K562 (cell line): ENCODE measurements at regions not wholly inside any gene's neighbourhood (a gene's known extent, or its start where the extent isn't known, plus 50 kb on each side); places are given as distances from the start of the nearest gene placed in this dataset.

ENCODE experiments used
- ATAC-seq: fragments of 200-7000 bp; cut with Tn5 transposase; 3 replicates; pipeline ENCODE4 v1.9.1; 2020; ENCODE audit warnings: moderate library complexity
- BruUV-seq: library from RNA; stranded (reverse); fragments of 400-500 nt; replicated peaks from 2 replicates; lab custom pipeline; 2021; lab: Mats Ljungman, UMichigan
- CTCF ChIA-PET: fragments of 300-600 bp; formaldehyde crosslinking; extraction: SDS; loops from one replicate; lab custom pipeline; 2021; ENCODE audit warnings: low intra/inter-chr PET ratio; lab: Yijun Ruan, JAX
- POLR2A ChIA-PET: fragments of 300-600, 350-650 bp; sonication (Branson Sonifier 250); formaldehyde crosslinking; extraction: SDS; loops from one replicate; lab custom pipeline; 2021; ENCODE audit warnings: antibody characterized with exemption, inconsistent platforms; lab: Yijun Ruan, JAX
- DNase-seq, 4 experiments: peaks; one replicate each; pipeline versions ENCODE4 v3.0.0 to v3.0.0-alpha.2; 2011 to 2018; ENCODE audit warnings: low spot score in 3 of 4, mixed read lengths in 3 of 4; ENCODE audit errors: extremely low read depth in 1 of 4
- FAIRE-seq: peaks from 2 replicates; lab custom pipeline; 2011; peaks lifted over from hg19 to GRCh38; lab: Jason Lieb, UNC
- H2AFZ ChIP-seq: 2 replicates; pipeline ENCODE4 v1.6.0; 2011; ENCODE audit warnings: low read depth, low read length, control low read depth, inconsistent platforms
- H3K27ac ChIP-seq: fragments of 200-600 bp; 3 replicates; pipeline ENCODE4 v1.8.0; 2011; ENCODE audit warnings: low read depth, mild to moderate bottlenecking, control low read depth, inconsistent platforms, low read length, moderate library complexity, mixed read lengths; ENCODE audit errors: extremely low read depth
- H3K27me3 ChIP-seq, 2 experiments: fragments of 300-600 bp in 1 of 2; 2 replicates in 1 of 2; 3 replicates in 1 of 2; pipeline versions ENCODE4 v1.6.0 to v1.8.0; 2011; ENCODE audit warnings: inconsistent platforms in 2 of 2, low read length in 2 of 2, mild to moderate bottlenecking in 1 of 2, mixed read lengths in 1 of 2, moderate library complexity in 1 of 2; ENCODE audit not compliant: control insufficient read depth in 2 of 2, insufficient read depth in 2 of 2
- H3K36me3 ChIP-seq: fragments of 300-600 bp; 3 replicates; pipeline ENCODE4 v1.8.0; 2011; ENCODE audit warnings: mild to moderate bottlenecking, low read length, inconsistent platforms; ENCODE audit not compliant: control insufficient read depth, insufficient read depth
- H3K4me1 ChIP-seq, 2 experiments: fragments of 200-600 bp in 1 of 2; replicated peaks in 1 of 2; 2 replicates in 1 of 2; 3 replicates in 1 of 2; pipeline versions ENCODE4 v1.5.1 to v1.8.0; 2011; ENCODE audit warnings: inconsistent platforms in 2 of 2, low read length in 2 of 2, mild to moderate bottlenecking in 1 of 2, mixed read lengths in 1 of 2, moderate library complexity in 1 of 2; ENCODE audit not compliant: control insufficient read depth in 2 of 2, insufficient read depth in 2 of 2
- H3K4me2 ChIP-seq: 2 replicates; pipeline ENCODE4 v1.6.1; 2011; ENCODE audit warnings: low read length, control low read depth, inconsistent platforms, mixed read lengths; ENCODE audit not compliant: insufficient read depth
- H3K4me3 ChIP-seq: fragments of 200-600 bp; sonication (generic), shearing (Covaris generic); 2 replicates; pipeline ENCODE4 v1.5.1; 2016; ENCODE audit warnings: control low read depth, inconsistent platforms
- H3K79me2 ChIP-seq: fragments of 200-600 bp; 3 replicates; pipeline ENCODE4 v1.8.0; 2011; ENCODE audit warnings: low read length, inconsistent platforms; ENCODE audit not compliant: control insufficient read depth, insufficient read depth
- H3K9ac ChIP-seq, 2 experiments: 2 replicates each; pipeline versions ENCODE4 v1.6.0 to v1.6.1; 2011; ENCODE audit warnings: low read depth in 2 of 2, low read length in 2 of 2, control low read depth in 1 of 2, inconsistent platforms in 1 of 2, mild to moderate bottlenecking in 1 of 2, mixed read lengths in 1 of 2; ENCODE audit not compliant: insufficient read depth in 1 of 2
- H3K9me1 ChIP-seq: one replicate; pipeline ENCODE4 v1.6.0; 2011; ENCODE audit warnings: inconsistent platforms, mild to moderate bottlenecking, low read length, moderate library complexity; ENCODE audit not compliant: control insufficient read depth, insufficient read depth
- H3K9me3 ChIP-seq: replicated peaks from 2 replicates; pipeline ENCODE4 v1.5.1; 2011; ENCODE audit warnings: low read depth, low read length, inconsistent platforms; ENCODE audit not compliant: control insufficient read depth, insufficient read depth
- H4K20me1 ChIP-seq: replicated peaks from 2 replicates; pipeline ENCODE4 v1.6.1; 2011; ENCODE audit warnings: low read length, inconsistent platforms, mixed read lengths; ENCODE audit not compliant: control insufficient read depth, insufficient read depth
- E2F5 ChIP-seq: sonication (generic); formaldehyde crosslinking; IDR thresholded peaks from 2 replicates; pipeline ENCODE4 v1.8.0; 2022; ENCODE audit warnings: mild to moderate bottlenecking, missing genetic modification reagents
- NFE2L1 ChIP-seq: fragments of 450-650 bp; IDR thresholded peaks from 2 replicates; pipeline ENCODE4 v1.6.1; 2016; ENCODE audit warnings: missing genetic modification characterization, low read depth, mild to moderate bottlenecking, missing compliant biosample characterization, moderate library complexity, borderline replicate concordance
- REST ChIP-seq, 2 experiments: fragments of 450-650 bp; formaldehyde crosslinking in 1 of 2; IDR thresholded peaks; 2 replicates each; pipeline versions ENCODE4 v1.4.0 to v1.6.1; 2014 to 2020; ENCODE audit warnings: mild to moderate bottlenecking in 2 of 2, borderline replicate concordance in 1 of 2, low read depth in 1 of 2
- ZNF324 ChIP-seq: fragments of 250-450 bp; sonication (Bioruptor Pico); IDR thresholded peaks from 2 replicates; pipeline ENCODE4 v1.4.0; 2020; ENCODE audit warnings: mild to moderate bottlenecking
- WGBS: fragments of 100-300 bp; shearing (Covaris generic); methylation state at CpG from one replicate; pipeline ENCODE4 v1.1.6; 2016; ENCODE audit warnings: low coverage, mixed read lengths; ENCODE audit not compliant: insufficient coverage; ENCODE audit errors: missing lambda C conversion rate; 5-methylcytosine and 5-hydroxymethylcytosine counted together
- in situ Hi-C: fragments of 300-500 bp; cut with MboI; formaldehyde crosslinking; loops from 4 replicates; pipeline ENCODE4 v1.15.0; 2018; ENCODE audit warnings: inconsistent platforms, mixed read lengths
- intact Hi-C: fragments of 100-400 bp; cut with micrococcal nuclease; formaldehyde crosslinking; loops from 2 replicates; pipeline ENCODE4 v1.14.2; 2022

- no peak for TF ChIP-seq E2F5 (CRISPR knock-in tag)
- no peak for TF ChIP-seq NFE2L1 (tag)
- TF ChIP-seq REST (IDR thresholded peaks at IDR 0.05; ENCODE audit: borderline replicate concordance) = no peak
- TF ChIP-seq REST (CRISPR knock-in tag; IDR thresholded peaks at IDR 0.05; ENCODE audit: low read depth) = no peak
- TF ChIP-seq ZNF324 (CRISPR knock-in tag) = no peak
- TF ChIP-seq, all 486 proteins: peak for 0
- Histone ChIP-seq H3K27me3 (peaks cover 3 to 55% of the 10 kb centered on the region in 2 experiments; a peak in 3 of 5 replicates), H4K20me1 (no peaks in the 10 kb centered on the region), H3K79me2 (no peaks in the 10 kb centered on the region), H3K27ac (no peak overlapping the region), H3K4me1 (no peaks in the 10 kb centered on the region; a peak in 1 of 5 replicates), H2AFZ (no peak overlapping the region), H3K4me3 (no peak overlapping the region), H3K36me3 (no peaks in the 10 kb centered on the region), H3K4me2 (no peak overlapping the region), H3K9me1 (no peaks in the 10 kb centered on the region), H3K9ac (no peak overlapping the region), H3K9me3 (no peaks in the 10 kb centered on the region)
- CTCF ChIA-PET = no interaction called here
- WGBS = 0% methylated on average over 3 of the region's 3 CpGs
- intact Hi-C loops = no loop called here
- in situ Hi-C loops = no loop called here
- no peak for ATAC-seq
- no TSS peak for BruUV-seq
- FAIRE-seq = no peak
- POLR2A ChIA-PET = no interaction called here
- no peak for DNase-seq
Observed at GRCh38 chr10:2910656-2911055, 156.7 kb upstream of the PFKP start.
